RWPE2 (cell line): ENCODE measurements at regions not wholly inside any gene's neighbourhood (a gene's known extent, or its start where the extent isn't known, plus 50 kb on each side); places are given as distances from the start of the nearest gene placed in this dataset.

Source experiments
- ATAC-seq: fragments of 200-7000 bp; cut with Tn5 transposase; 3 replicates; pipeline ENCODE4 v1.9.1; 2021; ENCODE audit warnings: low read depth
- DNase-seq: peaks from one replicate; pipeline ENCODE4 v3.0.0-alpha.2; 2020; ENCODE audit warnings: low spot score
- H3K27ac ChIP-seq: fragments of 450-650 bp; 2 replicates; pipeline ENCODE4 v1.5.1; 2017; ENCODE audit warnings: mild to moderate bottlenecking; ENCODE audit not compliant: poor library complexity, severe bottlenecking
- H3K27me3 ChIP-seq: fragments of 250-450 bp; sonication (Bioruptor Pico); 2 replicates; pipeline ENCODE4 v1.5.1; 2021; ENCODE audit warnings: mild to moderate bottlenecking, moderate library complexity; ENCODE audit not compliant: insufficient read depth, poor library complexity, severe bottlenecking
- H3K36me3 ChIP-seq: fragments of 250-450 bp; sonication (Bioruptor Pico); 2 replicates; pipeline ENCODE4 v1.5.1; 2020; ENCODE audit warnings: low read depth, mild to moderate bottlenecking, moderate library complexity
- H3K4me1 ChIP-seq: fragments of 250-450 bp; sonication (Bioruptor Pico); 2 replicates; pipeline ENCODE4 v1.5.1; 2021; ENCODE audit warnings: mild to moderate bottlenecking, moderate library complexity; ENCODE audit not compliant: insufficient read depth, poor library complexity, severe bottlenecking
- H3K4me3 ChIP-seq: fragments of 250-450 bp; sonication (Bioruptor Pico); 2 replicates; pipeline ENCODE4 v1.5.1; 2021; ENCODE audit warnings: mild to moderate bottlenecking, moderate library complexity; ENCODE audit not compliant: severe bottlenecking
- H3K9me3 ChIP-seq: fragments of 250-450 bp; sonication (Bioruptor Pico); 2 replicates; pipeline ENCODE4 v1.5.1; 2021; ENCODE audit warnings: mild to moderate bottlenecking, moderate library complexity; ENCODE audit not compliant: severe bottlenecking
- CTCF ChIP-seq: fragments of 450-650 bp; IDR thresholded peaks from one replicate; pipeline ENCODE4 v1.5.1; 2017; ENCODE audit warnings: mild to moderate bottlenecking, moderate library complexity; ENCODE audit not compliant: poor library complexity, severe bottlenecking

GRCh38 chr13:65763811-65764210, 1466.3 kb downstream of the PCDH9 start:
- no peak for TF ChIP-seq CTCF
- Histone ChIP-seq H3K4me3 (no peak overlapping the region), H3K36me3 (no peaks in the 10 kb centered on the region), H3K9me3 (no peaks in the 10 kb centered on the region), H3K27ac (no peak overlapping the region), H3K27me3 (no peaks in the 10 kb centered on the region), H3K4me1 (no peaks in the 10 kb centered on the region)
- DNase-seq = no peak
- no peak for ATAC-seq

GRCh38 chr13:65762012-65762411, 1468.1 kb downstream of the PCDH9 start:
- Histone ChIP-seq H3K27ac (no peak overlapping the region), H3K4me3 (no peak overlapping the region), H3K9me3 (no peaks in the 10 kb centered on the region), H3K4me1 (no peaks in the 10 kb centered on the region), H3K27me3 (no peaks in the 10 kb centered on the region), H3K36me3 (no peaks in the 10 kb centered on the region)
- ATAC-seq (no peak), DNase-seq (no peak)
- no peak for TF ChIP-seq CTCF

GRCh38 chr13:65756071-65756671, 1474.0 kb downstream of the PCDH9 start:
- H3K4me3 ChIP-seq = no peak overlapping the region
- H3K36me3 ChIP-seq = no peaks in the 10 kb centered on the region
- no peaks in the 10 kb centered on the region for H3K9me3 ChIP-seq
- no peak for TF ChIP-seq CTCF
- H3K27me3 ChIP-seq = no peaks in the 10 kb centered on the region
- no peaks in the 10 kb centered on the region for H3K4me1 ChIP-seq
- no peak overlapping the region for H3K27ac ChIP-seq
- ATAC-seq = no peak
- no peak for DNase-seq

GRCh38 chr13:65748227-65748626, 1481.9 kb downstream of the PCDH9 start:
- Histone ChIP-seq H3K4me1 (no peaks in the 10 kb centered on the region), H3K27me3 (no peaks in the 10 kb centered on the region), H3K4me3 (no peak overlapping the region), H3K27ac (no peak overlapping the region), H3K36me3 (no peaks in the 10 kb centered on the region), H3K9me3 (no peaks in the 10 kb centered on the region)
- ATAC-seq = no peak
- no peak for TF ChIP-seq CTCF
- DNase-seq = no peak

- Histone ChIP-seq H3K4me1 (no peaks in the 10 kb centered on the region), H3K4me3 (no peak overlapping the region), H3K27ac (no peak overlapping the region), H3K36me3 (no peaks in the 10 kb centered on the region), H3K9me3 (no peaks in the 10 kb centered on the region), H3K27me3 (no peaks in the 10 kb centered on the region)
- ATAC-seq (no peak), DNase-seq (no peak)
- TF ChIP-seq CTCF = no peak
Observed at GRCh38 chr13:65746406-65746921, 1483.7 kb downstream of the PCDH9 start.
